ENCODE measurements at regions not wholly inside any gene's neighbourhood (a gene's known extent, or its start where the extent isn't known, plus 50 kb on each side); places are given as distances from the start of the nearest gene placed in this dataset.

DNA sequence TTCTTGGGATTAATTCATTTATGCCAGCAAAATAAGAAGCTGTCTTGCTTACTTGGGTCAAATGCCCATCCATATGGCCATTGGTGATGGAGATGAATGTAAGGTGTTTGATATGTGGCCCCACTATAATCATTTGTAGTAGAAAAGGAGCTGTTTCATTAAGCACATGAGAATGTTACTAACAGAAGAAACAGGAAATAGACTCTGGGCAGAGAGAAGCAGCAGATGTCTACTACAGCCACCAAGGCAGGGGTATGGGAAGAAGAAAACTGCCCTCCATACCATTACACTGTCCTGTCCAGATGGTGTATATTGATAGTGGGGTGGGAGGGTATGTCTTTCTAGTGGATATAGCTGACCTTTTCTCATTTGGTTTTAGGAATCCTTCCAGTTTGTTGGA lies 386.6 kb upstream of the CLINT1 start:
- TF ChIP-seq, protein P1, sequence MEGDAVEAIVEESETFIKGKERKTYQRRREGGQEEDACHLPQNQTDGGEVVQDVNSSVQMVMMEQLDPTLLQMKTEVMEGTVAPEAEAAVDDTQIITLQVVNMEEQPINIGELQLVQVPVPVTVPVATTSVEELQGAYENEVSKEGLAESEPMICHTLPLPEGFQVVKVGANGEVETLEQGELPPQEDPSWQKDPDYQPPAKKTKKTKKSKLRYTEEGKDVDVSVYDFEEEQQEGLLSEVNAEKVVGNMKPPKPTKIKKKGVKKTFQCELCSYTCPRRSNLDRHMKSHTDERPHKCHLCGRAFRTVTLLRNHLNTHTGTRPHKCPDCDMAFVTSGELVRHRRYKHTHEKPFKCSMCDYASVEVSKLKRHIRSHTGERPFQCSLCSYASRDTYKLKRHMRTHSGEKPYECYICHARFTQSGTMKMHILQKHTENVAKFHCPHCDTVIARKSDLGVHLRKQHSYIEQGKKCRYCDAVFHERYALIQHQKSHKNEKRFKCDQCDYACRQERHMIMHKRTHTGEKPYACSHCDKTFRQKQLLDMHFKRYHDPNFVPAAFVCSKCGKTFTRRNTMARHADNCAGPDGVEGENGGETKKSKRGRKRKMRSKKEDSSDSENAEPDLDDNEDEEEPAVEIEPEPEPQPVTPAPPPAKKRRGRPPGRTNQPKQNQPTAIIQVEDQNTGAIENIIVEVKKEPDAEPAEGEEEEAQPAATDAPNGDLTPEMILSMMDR (IDR thresholded peaks at IDR 0.05; ENCODE audit: insufficient read depth, low read length, poor library complexity, severe bottlenecking): no peak
- TF ChIP-seq EZH2phosphoT487 (conservative IDR thresholded peaks at IDR 0.05; ENCODE audit: low read length): no peak

Data from SU-DHL-6 (cell line).